ENCODE measurements at regions not wholly inside any gene's neighbourhood (a gene's known extent, or its start where the extent isn't known, plus 50 kb on each side); places are given as distances from the start of the nearest gene placed in this dataset.

DNA sequence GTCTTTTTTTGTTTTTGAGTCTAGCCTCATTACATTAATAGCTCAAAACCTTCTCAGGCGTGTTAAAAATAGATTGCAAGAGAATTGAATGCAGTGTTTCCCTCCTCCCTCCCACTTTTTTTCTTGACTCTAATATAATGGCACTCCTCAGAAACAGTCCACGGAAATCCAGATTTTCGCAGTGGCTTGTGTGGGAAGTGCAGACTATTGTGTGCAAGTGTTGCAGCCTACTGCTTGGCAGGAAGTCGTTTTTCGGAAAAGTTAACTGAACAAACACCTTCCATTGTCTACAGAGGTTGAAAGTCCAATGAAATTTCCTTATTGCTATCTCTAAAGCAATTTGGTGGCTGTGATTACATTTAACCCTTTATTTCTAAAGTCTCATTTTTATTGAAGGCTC, 147.9 kb upstream of the E2F7 start:
- TF ChIP-seq GATA2 (IDR thresholded peaks at IDR 0.05; ENCODE audit: low read depth, low read length) (no peak), GATA3 (IDR thresholded peaks at IDR 0.05; ENCODE audit: low read depth, low read length) (no peak)

All from SH-SY5Y (cell line).